Stimulated activated CD4-positive, alpha-beta T cell treated with anti-CD3 and anti-CD28 coated beads, TNF-alpha, amount 100 ng/mL, for 4 hours (primary cell): ENCODE measurements at regions not wholly inside any gene's neighbourhood (a gene's known extent, or its start where the extent isn't known, plus 50 kb on each side); places are given as distances from the start of the nearest gene placed in this dataset.

Source experiments
- DNase-seq, 3 experiments: peaks; one replicate each; pipeline ENCODE4 v3.0.0-alpha.2; 2020; ENCODE audit warnings: low read depth in 3 of 3

DNA sequence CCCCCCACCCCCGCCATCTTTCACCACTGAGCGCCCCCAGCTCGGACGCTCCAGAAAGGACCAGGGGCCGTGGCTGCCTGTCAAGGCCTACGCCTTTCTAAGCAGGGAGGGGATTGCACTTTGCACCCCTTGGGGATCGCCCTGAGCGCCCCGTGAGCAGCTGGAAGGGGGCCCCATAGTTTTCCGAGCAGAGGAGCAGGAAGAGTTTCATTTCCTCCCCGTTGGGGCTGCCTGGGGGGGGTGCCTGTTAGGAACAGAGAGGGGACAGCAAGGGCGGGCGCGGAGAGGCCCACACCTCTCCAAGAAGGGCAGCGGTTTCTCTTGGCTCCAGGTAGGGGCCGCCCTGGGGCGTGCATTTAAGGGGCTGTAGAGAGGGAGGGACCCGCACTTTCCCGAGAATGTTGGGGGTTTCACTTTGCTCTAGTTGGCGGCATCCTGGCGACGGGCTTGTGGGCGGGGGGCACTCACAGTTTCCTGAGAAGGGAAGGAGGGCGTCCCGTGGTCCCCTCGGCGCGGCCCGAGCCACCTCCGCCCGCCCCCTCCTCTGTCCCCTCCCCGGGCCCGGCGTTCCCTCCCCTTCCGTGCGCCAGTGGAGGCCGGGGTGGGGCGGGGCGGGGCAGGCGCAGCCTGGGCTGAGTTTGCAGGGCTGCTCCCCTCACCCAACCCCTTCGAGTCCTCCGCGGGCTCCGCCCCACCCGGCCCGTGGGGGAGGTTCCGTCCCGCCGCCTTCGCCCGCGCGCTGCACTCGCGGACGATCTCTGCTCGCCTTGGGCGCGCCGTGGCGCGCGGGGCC is 82.3 kb upstream of the CD99 start:
- peak; percentile 76 to 82 (median 82) for DNase-seq

DNA sequence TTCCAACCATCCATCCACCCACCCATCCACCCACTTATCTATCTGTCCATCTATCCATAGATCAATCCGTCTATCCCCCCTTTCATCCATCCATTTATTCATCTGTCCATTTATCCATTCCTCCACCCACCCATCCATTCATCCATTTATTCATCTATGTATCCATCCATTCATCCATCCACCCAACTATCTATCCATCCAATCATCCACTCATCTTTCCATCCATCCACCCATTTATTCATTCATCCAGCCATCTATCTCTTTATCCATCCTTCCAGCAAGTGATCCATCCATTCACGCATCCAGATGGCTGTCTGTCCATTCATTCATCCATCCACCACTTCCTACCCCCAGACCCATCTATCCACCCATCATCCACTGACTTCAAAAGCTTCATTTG is 84.0 kb upstream of the CD99 start:
- no peak for DNase-seq

DNA sequence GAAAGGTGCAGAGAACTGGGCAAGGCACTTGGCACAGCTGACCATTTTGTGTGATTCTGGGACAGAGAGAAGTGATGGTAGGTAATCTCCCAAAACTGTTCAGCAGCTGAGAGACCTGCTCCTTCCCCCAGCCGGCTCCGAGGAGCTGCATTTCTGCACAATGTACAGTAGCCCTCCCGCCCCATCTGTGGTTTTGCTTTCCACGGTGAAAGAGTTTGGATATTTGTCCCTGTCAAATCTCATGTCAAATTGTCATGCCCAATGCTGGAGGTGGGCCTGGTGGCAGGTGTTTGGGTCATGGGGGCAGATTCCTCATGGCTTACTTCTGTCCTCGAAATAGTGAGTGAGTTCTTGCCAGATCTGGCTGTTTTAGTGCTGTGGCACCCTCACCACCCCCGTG is 90.5 kb upstream of the CD99 start:
- DNase-seq = no peak

DNA sequence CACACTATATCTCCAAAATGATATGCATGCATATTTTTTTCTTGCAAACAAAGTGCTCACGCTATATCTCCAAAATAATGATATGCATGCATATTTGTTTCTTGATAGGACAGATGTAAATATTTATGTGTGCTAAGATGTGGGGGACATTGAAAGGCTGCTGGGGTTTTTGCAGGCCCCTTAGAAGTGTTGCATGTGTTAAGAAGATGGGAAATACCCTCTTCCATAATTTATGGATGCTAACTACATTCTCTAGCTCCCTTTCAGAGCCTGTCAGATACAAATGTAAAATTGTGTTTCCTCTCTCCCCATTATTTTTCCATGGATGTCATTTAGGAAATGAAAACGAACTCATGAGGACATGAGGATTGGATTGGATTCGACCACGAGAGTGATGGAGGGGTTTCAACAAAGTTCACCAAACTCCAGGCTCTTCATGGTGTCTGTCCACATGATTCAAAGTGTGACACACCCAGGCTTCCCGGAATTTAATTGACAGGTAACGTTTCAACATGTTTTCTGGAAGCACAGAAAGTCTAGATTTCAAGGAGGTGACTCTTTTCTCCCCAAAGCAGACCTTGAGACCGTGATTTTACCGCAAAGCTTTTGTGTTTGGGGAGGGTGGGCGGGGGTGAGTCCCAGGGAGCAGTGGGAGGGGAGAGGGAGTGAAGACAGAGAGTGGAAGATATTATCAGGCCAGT is 94.4 kb upstream of the CD99 start:
- no peak for DNase-seq

DNA sequence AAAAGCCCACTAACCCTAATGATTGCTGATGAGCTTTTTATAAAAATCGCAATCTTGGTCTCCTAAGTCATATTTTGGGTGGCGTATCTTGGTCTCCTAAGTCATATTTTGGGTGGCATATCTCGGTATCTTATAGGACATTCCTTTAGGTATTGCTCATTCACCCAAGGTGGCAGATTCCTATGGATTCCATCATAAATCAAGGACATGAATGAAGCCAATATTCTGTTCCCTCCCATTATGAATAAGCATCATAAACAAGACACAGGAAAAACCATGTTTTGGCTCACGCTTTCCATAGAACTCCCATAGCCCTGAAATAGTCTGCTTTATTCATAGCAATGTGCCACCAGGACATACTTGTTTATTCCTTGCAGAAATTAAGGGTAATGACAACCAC is 95.0 kb upstream of the CD99 start:
- DNase-seq = no peak

DNA sequence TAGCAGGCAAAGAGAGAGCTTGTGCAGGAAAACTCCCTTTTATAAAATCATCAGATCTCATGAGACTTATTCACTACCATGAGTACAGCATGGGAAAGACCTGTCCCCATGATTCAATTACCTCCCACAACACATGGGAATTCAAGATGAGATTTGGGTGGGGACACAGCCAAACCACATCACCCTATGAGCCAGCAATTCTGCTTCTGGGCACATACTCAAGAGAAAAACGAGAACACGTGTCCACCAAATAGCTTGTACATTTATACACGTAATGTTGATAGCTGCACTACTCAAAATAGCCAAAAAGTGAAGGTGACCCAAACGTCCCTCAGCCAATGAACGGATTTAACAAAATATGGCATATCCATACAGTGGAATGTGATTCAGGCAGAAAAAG is 94.5 kb upstream of the DHRSX start:
- no peak for DNase-seq

DNA sequence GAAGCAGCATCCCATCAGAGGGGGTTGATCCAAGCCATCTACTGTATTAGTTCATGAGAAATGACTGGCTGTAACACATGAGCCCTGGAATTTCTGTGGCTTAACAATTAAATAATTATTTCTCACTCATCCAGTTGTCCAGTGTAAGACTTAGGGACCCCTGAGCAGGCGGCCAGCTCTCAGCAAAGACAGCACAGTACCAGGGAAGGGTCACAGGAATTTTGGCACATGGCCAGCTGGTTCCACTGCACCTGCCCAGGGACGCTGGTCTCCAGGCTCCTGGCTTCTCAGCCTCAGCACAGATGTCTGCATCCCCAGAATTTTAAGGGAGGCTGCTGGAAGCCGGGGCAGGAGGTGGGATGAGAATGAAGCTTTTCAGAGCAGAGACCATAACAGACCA is 93.7 kb upstream of the DHRSX start:
- no peak for DNase-seq

DNA sequence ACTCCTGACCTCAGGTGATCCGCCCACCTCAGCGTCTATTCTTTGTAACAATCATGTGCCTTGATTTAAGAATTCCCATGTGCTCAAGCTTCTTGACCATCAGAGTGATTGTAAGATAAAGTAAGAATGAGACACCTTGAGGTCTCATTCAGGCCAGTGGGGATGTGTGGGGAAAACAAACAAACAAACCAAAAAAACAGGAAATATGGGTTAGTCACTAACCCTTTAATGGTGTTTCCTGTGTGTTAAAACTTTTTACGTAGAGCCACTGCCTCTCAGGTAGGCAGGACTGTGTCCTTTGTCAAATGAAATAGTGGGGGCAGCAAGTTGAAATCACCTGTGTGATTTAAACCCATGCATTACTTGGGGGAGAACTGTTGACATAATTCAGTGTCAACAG is 91.5 kb upstream of the DHRSX start:
- no peak for DNase-seq

DNA sequence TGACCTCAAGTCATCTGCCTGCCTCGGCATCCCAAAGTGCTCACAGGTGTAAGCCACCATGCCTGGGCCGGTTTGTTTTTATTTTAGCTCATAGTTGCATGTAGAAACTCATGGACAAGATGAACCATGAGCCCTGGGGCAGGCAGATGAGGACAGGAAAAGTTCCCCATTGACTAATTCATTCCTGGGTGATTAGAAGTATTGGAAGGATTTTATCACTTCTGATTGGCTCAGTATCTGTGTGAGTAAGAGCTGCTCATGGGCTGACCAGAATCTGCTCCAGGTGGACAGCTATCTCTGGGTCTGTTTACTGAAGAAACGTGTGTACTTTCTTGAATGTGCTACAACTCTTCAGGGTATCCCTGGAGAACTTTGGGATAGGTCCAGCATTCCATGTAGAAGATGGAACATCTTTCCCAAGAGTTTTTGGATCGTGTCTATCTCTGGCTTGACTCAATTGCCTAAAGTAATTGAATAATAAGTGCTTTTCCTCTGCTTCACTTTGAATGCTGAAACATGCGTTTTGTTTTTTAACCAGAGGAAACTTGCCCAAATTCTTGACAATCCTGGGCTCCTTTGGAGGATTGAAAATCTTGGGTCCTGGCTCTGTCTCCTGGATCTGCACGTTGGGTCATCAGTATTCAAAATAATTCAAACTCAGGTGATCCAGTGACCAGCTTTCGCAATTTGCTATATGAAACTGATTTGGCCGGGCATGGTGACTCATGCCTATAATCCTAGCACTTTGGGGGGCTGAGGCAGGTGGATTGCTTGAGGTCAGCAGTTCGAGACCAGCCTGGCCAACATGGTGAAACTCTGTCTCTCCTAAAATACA is 88.6 kb upstream of the DHRSX start:
- no peak for DNase-seq

DNA sequence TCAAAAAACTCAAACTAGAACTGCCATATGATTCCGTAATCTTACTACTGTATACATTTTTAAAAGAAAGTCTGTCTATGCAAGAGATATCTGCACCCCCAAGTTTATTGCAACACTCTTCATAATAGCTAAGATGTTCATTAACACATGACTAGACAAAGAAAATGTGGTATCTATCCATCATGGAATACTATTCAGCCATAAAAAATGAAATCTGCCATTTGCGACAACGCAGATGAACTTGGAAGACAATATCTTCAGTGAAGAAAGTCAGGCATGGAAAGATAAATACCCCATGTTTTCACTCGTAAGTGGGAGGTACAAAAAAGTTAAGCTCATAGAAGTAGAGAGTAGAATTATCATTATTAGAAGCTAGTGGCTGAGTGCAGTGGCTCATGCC is 87.3 kb upstream of the DHRSX start:
- no peak for DNase-seq

DNA sequence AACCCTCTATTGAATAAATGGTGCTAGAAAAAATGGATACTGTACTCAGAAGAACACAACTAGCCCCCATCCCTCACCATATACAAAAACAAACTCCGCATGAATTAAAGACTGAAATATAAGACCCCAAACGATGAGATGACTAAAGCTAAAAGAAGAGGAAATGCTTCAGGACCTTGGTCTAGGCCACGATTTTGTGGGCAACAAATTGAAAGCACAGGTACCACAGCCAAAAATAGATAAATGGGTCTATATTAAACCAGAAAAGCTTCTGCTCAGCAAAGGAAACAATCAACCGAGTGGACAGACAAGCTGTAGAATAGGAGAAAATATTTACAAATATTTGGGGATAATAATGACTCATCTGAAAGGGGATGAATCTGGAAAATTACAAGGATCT is 86.4 kb upstream of the DHRSX start:
- DNase-seq = no peak

DNA sequence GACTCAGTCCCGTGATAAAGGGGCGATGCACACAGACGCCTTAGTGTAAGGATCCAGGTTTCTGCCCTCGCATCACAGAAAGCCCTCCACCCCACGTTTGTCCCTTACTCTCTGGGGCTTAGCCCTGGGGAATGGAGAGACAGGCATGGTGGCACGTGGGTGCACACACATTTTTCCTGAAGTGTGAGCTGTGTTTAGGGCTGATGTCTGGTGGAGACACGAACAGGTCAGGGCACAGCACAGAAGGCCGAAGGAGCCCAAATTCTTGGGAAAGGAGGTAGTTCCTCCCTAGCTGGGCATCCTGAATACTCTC is 84.3 kb upstream of the DHRSX start:
- DNase-seq = no peak

DNA sequence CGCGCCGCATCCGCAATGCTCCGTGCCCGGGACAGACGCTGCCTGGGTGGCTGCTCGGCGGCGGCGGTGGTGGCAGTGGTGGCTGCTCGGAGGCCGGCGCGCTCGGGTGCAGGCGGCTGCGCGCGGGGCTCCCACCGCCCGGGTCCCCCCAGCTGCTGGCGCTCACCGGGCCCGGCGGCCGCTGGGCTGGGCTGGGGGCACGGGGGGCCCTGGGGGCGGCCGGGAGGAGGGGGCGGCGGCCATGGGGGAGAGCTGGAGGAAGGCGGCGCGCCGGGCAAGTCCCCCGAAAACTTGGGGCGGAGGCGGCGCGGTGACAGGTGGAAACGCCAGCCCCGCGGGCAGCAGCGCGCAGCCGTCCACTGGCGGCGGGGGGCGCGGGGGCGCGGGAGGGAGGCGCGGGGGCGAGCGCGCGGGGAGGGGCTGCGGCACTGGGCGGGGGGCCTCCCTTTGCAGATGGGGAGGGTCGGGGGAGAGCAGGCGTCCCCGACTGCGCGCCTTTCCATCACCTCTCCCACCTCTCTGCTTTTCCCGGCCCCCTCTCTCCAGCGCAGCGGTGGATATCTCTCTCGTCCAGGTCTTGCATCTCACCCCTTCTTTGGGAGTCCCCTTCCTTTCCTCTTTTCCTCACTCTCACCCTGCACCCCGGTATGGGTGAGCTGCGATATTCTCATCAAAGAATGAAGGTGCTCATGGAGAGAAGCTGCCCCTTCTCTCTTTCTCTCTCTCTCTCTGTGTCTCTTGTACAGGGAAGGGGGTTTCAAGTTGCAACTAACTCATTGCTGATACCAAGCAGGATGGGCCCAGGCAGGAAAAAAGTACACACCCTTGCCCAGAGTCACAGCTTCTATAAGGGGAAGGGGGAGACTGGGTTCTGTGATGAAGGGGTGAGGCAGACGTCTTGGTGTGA is 83.7 kb upstream of the DHRSX start:
- no peak for DNase-seq

DNA sequence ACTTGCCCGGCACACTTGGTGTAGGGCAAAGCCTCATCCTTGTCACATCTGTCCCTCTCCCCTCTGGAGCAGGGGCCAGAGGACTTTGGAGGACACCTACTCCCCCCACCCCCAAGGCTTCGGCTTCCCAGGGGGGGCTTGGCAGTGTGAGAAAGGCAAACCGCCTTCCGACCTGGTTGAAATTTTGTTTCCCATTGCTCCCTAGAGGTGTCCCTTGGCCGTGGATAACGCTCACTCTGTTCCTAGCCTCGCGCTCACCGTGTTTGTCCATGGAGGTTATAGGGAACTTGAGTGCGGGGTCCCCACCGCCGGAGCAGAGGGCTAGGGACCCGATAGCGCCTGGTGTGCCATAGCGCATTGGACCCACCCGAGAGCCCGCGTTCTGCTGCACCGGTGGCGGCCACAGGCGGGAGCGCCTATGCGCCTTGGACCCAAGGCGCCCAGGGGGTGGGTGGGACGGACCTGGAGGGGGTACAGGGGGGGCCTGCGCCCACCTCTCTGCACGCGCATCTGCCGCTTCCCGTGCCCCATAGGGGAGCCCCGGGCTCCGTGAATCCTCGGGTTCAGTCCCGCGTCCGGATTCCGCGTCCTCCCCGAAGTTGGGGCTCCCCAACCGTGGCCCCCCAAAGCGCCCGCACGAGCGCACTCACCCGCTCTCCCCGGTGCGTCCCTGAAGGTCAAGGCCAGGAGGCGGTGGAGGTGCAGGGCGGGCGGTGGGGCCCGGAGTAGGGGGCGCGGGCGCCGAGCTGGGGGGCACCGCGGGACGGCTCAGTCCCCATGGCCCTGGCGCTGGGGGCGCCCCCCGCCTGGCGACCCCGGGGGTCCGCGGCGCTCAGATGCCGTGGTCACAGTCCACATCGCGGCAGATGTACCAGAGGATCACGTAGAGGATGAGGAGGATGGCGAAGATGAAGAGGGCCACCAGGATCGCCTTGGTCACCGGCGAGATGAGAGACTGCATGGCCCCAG is 82.7 kb upstream of the DHRSX start:
- no peak for DNase-seq

DNA sequence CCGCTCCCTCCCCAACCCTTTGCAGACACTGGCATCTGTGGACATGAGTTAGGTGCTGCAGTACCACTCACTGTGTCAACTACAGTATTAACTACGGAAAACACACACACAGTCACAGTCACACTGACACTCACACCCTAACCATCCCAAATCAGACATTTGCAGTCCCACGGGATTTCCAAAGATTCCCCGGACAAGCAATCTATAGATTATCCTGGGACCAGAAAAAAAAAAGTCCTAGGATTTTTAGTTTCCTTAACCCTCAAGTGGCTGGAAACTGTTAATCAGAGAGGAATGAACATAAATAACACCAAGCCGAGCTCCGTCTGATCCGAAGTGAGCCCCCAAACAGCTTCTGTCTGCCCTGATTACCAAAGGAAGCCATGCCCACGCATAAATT is 81.9 kb upstream of the DHRSX start:
- DNase-seq = no peak

DNA sequence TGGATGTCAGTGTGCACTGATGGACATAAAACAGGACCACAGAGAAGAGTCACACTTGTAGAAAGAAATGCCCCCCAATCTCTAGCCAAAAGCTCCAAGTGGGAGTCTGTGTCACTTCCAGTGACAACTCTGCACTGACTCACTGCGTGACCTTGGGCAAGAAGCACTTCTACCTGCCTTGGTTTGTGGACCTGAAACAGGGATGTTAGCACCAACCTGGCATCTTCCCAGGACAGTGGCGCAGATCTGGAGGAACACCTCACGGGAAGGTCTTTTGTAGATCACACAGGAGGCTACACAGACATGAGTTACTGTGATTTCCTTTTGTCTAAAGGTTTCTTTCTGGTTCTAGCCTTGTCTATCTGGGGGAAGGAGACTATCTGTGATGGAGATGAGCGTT is 80.5 kb upstream of the DHRSX start:
- no peak for DNase-seq

DNA sequence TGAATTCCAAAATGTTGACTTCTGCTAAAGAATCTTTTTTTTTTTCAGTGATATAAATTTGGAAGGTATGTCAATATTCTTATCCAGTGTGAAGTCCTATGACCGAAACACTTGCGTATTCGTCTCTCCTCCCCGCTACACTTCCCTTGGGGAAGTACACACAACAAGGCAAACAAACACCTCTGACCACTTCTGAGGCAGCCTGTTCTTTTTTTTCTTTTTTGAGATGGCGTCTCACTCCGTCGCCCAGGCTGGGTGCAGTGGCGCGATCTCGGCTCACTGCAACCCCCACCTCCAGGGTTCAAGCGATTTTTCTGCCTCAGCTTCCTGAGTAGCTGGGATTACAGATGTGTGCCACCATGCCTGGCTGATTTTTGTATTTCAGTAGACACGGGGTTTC is 78.1 kb upstream of the DHRSX start:
- DNase-seq = no peak

DNA sequence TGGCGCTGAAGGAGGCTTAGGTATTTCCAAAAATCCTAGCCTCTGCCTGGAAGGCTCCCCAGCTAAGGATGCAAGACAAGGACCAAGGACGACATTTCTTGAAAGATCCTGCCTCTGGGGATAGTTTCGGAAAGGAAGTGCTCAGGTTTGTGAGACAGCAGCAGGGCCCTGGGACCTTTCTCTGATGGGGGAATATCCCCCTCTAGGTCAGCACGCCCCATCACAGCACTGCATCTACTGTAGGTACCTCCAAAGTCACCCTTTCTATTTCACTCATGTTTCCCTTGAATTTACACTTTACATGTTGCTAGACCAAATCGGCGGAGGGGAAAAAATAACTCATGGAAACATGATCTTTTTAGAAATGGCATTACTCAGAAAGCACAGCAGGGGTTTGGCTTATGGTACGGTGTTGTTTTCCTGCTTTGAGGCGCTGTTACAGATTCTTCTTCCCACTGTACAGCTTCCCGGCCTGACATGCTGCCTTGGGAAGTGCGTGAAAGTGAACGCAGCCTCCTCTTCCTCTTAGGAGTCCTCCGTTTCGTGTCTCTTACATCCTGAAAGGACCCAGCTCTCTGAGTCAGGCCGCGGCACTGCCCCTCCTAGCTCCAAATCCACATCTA is 77.2 kb upstream of the DHRSX start:
- DNase-seq = no peak

DNA sequence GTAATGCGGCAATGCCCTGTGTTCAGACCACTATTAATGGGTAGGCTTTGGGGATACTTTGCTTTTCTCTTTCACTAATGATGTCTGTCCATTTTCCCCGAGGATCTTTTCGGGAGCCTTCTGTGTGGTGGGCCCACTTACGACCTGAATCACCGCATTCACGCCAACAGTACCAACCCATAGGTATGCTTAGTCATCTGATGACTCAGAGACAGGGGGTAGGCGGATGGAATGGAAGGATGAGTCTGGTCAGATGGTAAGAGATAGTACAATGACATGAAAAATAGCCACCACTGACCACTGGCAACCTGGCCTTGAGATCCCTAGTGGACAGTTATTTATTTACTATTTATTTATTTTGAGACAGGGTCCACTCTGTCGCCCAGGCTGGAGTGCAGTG is 76.0 kb upstream of the DHRSX start:
- DNase-seq = no peak

DNA sequence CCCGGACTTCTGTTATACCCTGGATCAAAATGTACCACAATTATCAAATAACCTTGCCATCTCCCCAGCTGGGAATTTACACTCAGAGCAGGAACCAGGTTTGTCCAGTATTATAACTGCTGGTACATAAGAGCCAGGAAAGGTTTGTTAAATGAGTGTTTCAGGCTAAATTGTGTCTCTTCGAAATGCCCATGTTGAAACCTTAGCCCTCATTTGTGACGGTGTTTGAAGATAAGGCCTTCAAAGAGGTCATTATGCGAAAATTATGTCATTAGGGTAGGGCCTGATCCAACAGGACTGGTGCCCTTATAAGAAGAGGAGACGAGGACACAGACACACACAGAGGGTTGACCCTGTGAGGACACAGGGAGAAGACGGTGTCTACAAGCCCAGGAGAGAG is 73.5 kb upstream of the DHRSX start:
- no peak for DNase-seq
